GM12874 (cell line): ENCODE measurements at regions not wholly inside any gene's neighbourhood (a gene's known extent, or its start where the extent isn't known, plus 50 kb on each side); places are given as distances from the start of the nearest gene placed in this dataset.

Source experiments
- TF ChIP-seq, protein P1 (sequence below): IDR thresholded peaks from 2 replicates; pipeline ENCODE4 v1.5.1; 2011; ENCODE audit warnings: low read depth, mild to moderate bottlenecking, control low read depth, low read length, moderate library complexity; ENCODE audit not compliant: insufficient read depth

- TF ChIP-seq, protein P1, sequence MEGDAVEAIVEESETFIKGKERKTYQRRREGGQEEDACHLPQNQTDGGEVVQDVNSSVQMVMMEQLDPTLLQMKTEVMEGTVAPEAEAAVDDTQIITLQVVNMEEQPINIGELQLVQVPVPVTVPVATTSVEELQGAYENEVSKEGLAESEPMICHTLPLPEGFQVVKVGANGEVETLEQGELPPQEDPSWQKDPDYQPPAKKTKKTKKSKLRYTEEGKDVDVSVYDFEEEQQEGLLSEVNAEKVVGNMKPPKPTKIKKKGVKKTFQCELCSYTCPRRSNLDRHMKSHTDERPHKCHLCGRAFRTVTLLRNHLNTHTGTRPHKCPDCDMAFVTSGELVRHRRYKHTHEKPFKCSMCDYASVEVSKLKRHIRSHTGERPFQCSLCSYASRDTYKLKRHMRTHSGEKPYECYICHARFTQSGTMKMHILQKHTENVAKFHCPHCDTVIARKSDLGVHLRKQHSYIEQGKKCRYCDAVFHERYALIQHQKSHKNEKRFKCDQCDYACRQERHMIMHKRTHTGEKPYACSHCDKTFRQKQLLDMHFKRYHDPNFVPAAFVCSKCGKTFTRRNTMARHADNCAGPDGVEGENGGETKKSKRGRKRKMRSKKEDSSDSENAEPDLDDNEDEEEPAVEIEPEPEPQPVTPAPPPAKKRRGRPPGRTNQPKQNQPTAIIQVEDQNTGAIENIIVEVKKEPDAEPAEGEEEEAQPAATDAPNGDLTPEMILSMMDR: no peak
Measured at GRCh38 chr15:31801152-31801551, 229.2 kb upstream of the CHRNA7 start.

- TF ChIP-seq, protein P1: no peak
Measured at GRCh38 chr15:31802761-31803160, 227.6 kb upstream of the CHRNA7 start.

- TF ChIP-seq, protein P1: no peak
Measured at GRCh38 chr15:31803388-31803884, 226.9 kb upstream of the CHRNA7 start.

GRCh38 chr15:31805090-31805662 is 225.1 kb upstream of the CHRNA7 start:
- TF ChIP-seq, protein P1: no peak

DNA sequence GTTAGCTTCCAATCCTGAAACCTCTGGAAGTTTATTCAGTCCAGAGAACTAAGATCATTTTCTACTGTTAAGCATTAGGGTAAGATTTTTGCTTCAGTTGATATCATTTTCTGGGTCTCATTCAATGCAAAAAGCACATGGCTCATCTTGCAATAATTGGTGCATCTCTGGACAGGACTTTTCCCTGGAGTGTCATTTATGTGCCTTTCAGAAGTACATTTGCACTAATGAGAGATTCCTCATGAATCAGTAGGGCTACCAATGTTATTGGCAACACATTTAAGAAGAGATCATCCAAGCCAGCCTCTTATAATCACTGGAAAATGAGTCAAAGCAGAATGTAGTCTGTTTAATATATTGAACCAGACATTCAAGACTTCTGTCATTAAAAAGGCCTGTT is 224.2 kb upstream of the CHRNA7 start:
- TF ChIP-seq, protein P1: no peak

DNA sequence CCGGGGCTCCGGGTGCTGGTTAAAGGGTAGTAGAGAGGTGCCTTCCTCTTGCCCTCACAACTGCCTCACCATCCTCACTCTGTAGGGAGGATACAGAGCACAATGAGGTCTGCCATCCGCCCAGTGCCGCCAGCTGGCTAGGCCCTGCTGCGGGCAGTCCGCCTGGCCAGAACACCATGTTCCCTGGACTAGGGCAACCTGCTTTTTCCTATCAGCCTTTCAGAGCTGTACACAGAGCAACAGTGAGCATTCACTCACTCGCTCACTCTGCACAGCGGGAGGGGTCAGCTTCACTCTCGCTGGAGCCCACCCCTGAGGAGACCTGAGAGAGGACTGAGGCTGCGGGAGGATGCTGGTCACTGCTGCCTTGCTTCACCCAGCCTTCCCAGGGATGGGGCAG is 218.7 kb upstream of the CHRNA7 start:
- TF ChIP-seq, protein P1: no peak

GRCh38 chr15:31814082-31814481 is 216.2 kb upstream of the CHRNA7 start:
- TF ChIP-seq, protein P1: no peak
